CD8-positive, alpha-beta memory T cell (primary cell): ENCODE measurements at regions not wholly inside any gene's neighbourhood (a gene's known extent, or its start where the extent isn't known, plus 50 kb on each side); places are given as distances from the start of the nearest gene placed in this dataset.
"Not testable (repeated sequence)": the region's sequence is repeated elsewhere in the genome, so short reads cannot be mapped to it uniquely, and the experiment has no call there.

Experiments
- CTCF ChIA-PET: fragments of 350-600 bp; sonication (Branson Sonifier 250); formaldehyde crosslinking; loops from one replicate; lab custom pipeline; 2021; ENCODE audit warnings: antibody characterized with exemption; lab: Charles Lee
- POLR2A ChIA-PET: fragments of 350-600 bp; sonication (Branson Sonifier 250); formaldehyde crosslinking; loops from one replicate; lab custom pipeline; 2021; ENCODE audit warnings: antibody characterized with exemption; lab: Charles Lee
- DNase-seq, 5 donors: peaks; one replicate each; pipeline versions ENCODE4 v3.0.0 to v3.0.0-alpha.2; 2020 to 2022; ENCODE audit warnings: mixed read lengths in 1 of 5
- H3K27ac ChIP-seq: one replicate; pipeline ENCODE4 v1.7.0; 2013; ENCODE audit warnings: low read depth, mild to moderate bottlenecking, low read length, moderate library complexity
- H3K27me3 ChIP-seq: 2 replicates; pipeline ENCODE4 v1.7.0; 2013; ENCODE audit warnings: low read length, mild to moderate bottlenecking; ENCODE audit not compliant: insufficient read depth, poor library complexity, severe bottlenecking
- H3K36me3 ChIP-seq: 2 replicates; pipeline ENCODE4 v1.7.0; 2013; ENCODE audit warnings: mild to moderate bottlenecking, low read length, moderate library complexity; ENCODE audit not compliant: insufficient read depth
- H3K4me1 ChIP-seq: 2 replicates; pipeline ENCODE4 v1.7.0; 2013; ENCODE audit warnings: mild to moderate bottlenecking, low read length, moderate library complexity; ENCODE audit not compliant: insufficient read depth
- H3K4me3 ChIP-seq: 2 replicates; pipeline ENCODE4 v1.7.0; 2013; ENCODE audit warnings: mild to moderate bottlenecking, low read length
- H3K9me3 ChIP-seq: 2 replicates; pipeline ENCODE4 v1.7.0; 2013; ENCODE audit warnings: mild to moderate bottlenecking, low read length
- H3K27ac Mint-ChIP-seq, 8 donors: one replicate each; pipeline ENCODE4 v1.8.0; 2020 to 2021; ENCODE audit warnings: mixed read lengths in 8 of 8, mild to moderate bottlenecking in 6 of 8, inconsistent platforms in 3 of 8, moderate library complexity in 3 of 8
- H3K27me3 Mint-ChIP-seq, 2 donors: one replicate each; pipeline ENCODE4 v1.8.0; 2020 to 2021; ENCODE audit warnings: mixed read lengths in 2 of 2, mild to moderate bottlenecking in 1 of 2, moderate library complexity in 1 of 2
- H3K36me3 Mint-ChIP-seq, 3 donors: one replicate each; pipeline ENCODE4 v1.8.0; 2020 to 2021; ENCODE audit warnings: mixed read lengths in 3 of 3, inconsistent platforms in 1 of 3, mild to moderate bottlenecking in 1 of 3
- H3K4me1 Mint-ChIP-seq, 3 donors: one replicate each; pipeline ENCODE4 v1.8.0; 2020 to 2021; ENCODE audit warnings: mixed read lengths in 3 of 3, inconsistent platforms in 1 of 3, mild to moderate bottlenecking in 1 of 3
- H3K4me3 Mint-ChIP-seq, 7 donors: one replicate each; pipeline ENCODE4 v1.8.0; 2020 to 2021; ENCODE audit warnings: mixed read lengths in 7 of 7, mild to moderate bottlenecking in 6 of 7, moderate library complexity in 4 of 7, inconsistent platforms in 2 of 7
- H3K9me3 Mint-ChIP-seq, 5 donors: one replicate each; pipeline ENCODE4 v1.8.0; 2020 to 2022; ENCODE audit warnings: mixed read lengths in 5 of 5, mild to moderate bottlenecking in 3 of 5, moderate library complexity in 2 of 5, inconsistent platforms in 1 of 5

DNA sequence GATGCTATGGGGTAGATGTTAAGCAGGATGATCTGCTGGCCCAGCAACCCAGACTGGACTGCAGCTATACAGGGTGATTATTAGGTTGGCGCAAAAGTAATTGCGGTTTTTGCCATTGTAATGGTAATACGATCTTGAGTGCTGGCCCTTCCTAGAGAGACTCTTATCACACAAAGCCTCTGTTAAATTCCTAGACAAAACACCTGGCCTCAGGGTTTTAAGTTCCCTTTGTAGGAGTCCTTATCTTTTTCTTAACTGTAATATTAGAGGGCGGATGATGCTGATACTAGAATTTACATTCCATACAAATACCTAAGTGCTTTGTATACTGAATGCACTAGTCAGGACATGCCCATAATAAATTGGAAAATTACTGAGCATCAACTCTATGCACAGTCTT lies 222.2 kb downstream of the NDUFS4 start:
- H3K27ac Mint-ChIP-seq = no peak overlapping the region
- no peaks in the 10 kb centered on the region for H3K9me3 Mint-ChIP-seq
- H3K9me3 ChIP-seq = no peaks in the 10 kb centered on the region
- H3K27me3 ChIP-seq = no peaks in the 10 kb centered on the region
- POLR2A ChIA-PET = no interaction called here
- H3K27me3 Mint-ChIP-seq = peaks cover 7 to 8% of the 10 kb centered on the region in 2 donors
- no peak for DNase-seq
- no peaks in the 10 kb centered on the region for H3K4me1 Mint-ChIP-seq
- H3K4me3 Mint-ChIP-seq = no peak overlapping the region
- H3K36me3 Mint-ChIP-seq = no peaks in the 10 kb centered on the region
- CTCF ChIA-PET = no interaction called here
- no peak overlapping the region for H3K4me3 ChIP-seq
- H3K27ac ChIP-seq = no peak overlapping the region
- H3K4me1 ChIP-seq = no peaks in the 10 kb centered on the region
- no peaks in the 10 kb centered on the region for H3K36me3 ChIP-seq

DNA sequence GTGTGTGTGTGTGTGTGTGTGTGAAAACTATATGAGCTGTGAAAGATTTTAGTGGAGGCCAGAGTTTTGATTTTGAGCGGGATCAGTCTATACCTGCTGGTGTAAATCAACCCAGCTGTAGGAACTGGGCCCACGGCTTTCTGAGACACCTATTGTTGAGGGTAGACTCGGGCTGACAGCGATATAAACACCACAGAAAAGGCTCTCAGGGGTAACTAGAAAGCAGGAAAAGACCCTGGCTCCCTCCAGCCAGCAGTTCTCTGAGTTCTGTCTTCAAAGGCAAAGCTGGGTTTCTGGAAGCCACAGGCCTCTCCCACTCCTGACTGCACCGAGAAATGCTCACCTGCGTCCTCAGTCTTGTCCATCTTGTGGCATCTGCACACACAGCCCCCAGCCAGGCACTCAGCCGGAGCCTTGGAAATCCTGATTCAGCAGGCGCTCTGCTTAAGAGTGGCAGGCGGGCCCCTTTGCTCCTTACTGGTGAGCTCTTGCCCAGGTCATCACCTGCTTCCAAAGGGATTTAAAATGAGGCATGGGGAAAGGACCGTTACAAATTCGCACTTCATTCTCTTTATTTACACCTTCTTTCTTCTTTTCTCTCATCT lies 223.3 kb downstream of the NDUFS4 start:
- H3K4me3 Mint-ChIP-seq = no peak overlapping the region
- Histone ChIP-seq H3K4me3 (no peak overlapping the region), H3K4me1 (no peaks in the 10 kb centered on the region), H3K36me3 (no peaks in the 10 kb centered on the region), H3K27me3 (no peaks in the 10 kb centered on the region), H3K9me3 (no peaks in the 10 kb centered on the region), H3K27ac (no peak overlapping the region)
- H3K9me3 Mint-ChIP-seq = peaks cover 0 to 4% (median 2%) of the 10 kb centered on the region in 5 donors
- ChIA-PET CTCF (no interaction called here), POLR2A (no interaction called here)
- no peaks in the 10 kb centered on the region for H3K4me1 Mint-ChIP-seq
- DNase-seq = no peak
- H3K27me3 Mint-ChIP-seq = peaks cover 7 to 8% of the 10 kb centered on the region in 2 donors
- no peak overlapping the region for H3K27ac Mint-ChIP-seq
- H3K36me3 Mint-ChIP-seq = no peaks in the 10 kb centered on the region

DNA sequence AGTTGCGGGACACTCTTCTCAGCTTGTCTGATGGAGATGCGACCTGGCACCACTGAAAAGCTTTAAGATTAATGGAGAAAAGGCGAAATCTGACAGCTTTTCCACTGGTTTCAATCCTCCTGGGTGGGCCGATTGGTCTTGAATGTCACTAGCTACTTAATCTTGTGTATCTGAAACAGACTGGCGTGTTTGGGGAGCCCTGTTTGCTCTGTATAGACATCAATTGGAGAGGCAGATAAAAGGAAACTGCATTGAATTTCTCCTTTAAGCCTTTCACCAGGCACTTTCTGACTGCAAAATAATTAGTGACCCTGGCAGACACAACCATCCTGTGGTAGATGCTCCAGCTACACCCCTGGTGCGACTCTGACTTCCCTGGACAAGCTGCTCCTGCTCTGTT lies 224.2 kb downstream of the NDUFS4 start:
- H3K27me3 ChIP-seq = no peaks in the 10 kb centered on the region
- H3K36me3 ChIP-seq = no peaks in the 10 kb centered on the region
- ChIA-PET POLR2A (no interaction called here), CTCF (no interaction called here)
- H3K4me3 ChIP-seq = no peak overlapping the region
- H3K4me1 ChIP-seq = no peaks in the 10 kb centered on the region
- H3K9me3 ChIP-seq = no peaks in the 10 kb centered on the region
- Mint-ChIP-seq H3K27me3 (peaks cover 7 to 8% of the 10 kb centered on the region in 2 donors), H3K27ac (no peak overlapping the region), H3K4me1 (no peaks in the 10 kb centered on the region), H3K4me3 (no peak overlapping the region), H3K36me3 (no peaks in the 10 kb centered on the region), H3K9me3 (peaks cover 0 to 4% (median 2%) of the 10 kb centered on the region in 5 donors)
- DNase-seq = no peak
- no peak overlapping the region for H3K27ac ChIP-seq

DNA sequence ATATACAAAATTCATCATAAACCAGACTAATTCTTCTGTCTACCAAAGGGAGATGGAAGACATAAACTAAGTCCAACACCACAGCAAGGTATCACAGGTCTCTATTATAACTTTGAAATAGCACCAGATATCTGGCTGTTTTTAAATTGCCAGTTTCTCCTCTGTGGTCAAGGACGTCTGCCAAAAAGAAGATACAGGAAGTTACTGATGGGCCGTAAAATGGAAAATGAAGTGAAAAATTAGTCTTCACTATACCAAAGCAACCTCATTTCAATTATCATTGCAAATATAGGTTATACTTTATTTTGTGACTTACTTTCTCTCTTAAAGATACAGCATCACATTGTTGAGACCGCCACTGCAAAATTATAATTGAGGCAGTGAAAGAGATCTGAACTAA lies 225.5 kb downstream of the NDUFS4 start:
- H3K27ac ChIP-seq = no peak overlapping the region
- POLR2A ChIA-PET = no interaction called here
- H3K4me3 Mint-ChIP-seq = no peak overlapping the region
- H3K27me3 ChIP-seq = no peaks in the 10 kb centered on the region
- CTCF ChIA-PET = no interaction called here
- no peaks in the 10 kb centered on the region for H3K9me3 ChIP-seq
- peaks cover 8 to 10% of the 10 kb centered on the region in 2 donors for H3K27me3 Mint-ChIP-seq
- peaks cover 0 to 4% (median 2%) of the 10 kb centered on the region in 5 donors for H3K9me3 Mint-ChIP-seq
- no peaks in the 10 kb centered on the region for H3K4me1 Mint-ChIP-seq
- no peaks in the 10 kb centered on the region for H3K4me1 ChIP-seq
- no peaks in the 10 kb centered on the region for H3K36me3 Mint-ChIP-seq
- no peaks in the 10 kb centered on the region for H3K36me3 ChIP-seq
- no peak overlapping the region for H3K27ac Mint-ChIP-seq
- no peak for DNase-seq
- H3K4me3 ChIP-seq = no peak overlapping the region

DNA sequence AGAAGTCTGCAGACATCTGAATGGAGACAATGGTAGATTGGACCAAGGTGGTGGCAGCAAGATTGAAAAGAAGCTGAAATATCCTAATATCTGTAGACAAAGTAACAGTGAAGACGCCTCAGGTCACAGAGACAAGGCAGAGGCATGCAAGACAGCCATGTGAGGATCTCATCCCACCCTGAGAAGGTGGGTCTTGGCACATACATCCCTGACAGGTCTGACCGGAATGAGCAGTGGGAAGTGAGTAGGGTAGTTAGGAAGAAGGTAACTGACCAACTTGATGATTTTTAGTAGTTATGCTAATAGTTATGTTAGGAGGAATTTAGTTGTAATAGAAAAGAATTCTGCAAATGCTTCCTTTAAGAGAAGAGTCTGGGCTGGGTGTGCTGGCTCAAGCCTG lies 229.6 kb downstream of the NDUFS4 start:
- H3K9me3 ChIP-seq = no peaks in the 10 kb centered on the region
- H3K27ac ChIP-seq = no peak overlapping the region
- Mint-ChIP-seq H3K36me3 (no peaks in the 10 kb centered on the region), H3K9me3 (peaks cover 0 to 4% (median 2%) of the 10 kb centered on the region in 5 donors), H3K27me3 (peaks cover 8 to 12% of the 10 kb centered on the region in 2 donors), H3K4me1 (no peaks in the 10 kb centered on the region), H3K4me3 (no peak overlapping the region), H3K27ac (no peak overlapping the region)
- ChIA-PET CTCF (interaction anchor here (0.7 kb wide), 1 partner anchor 49 kb away, joined by 3 read pairs; no protein-coding TSS in a partner anchor), POLR2A (no interaction called here)
- H3K4me1 ChIP-seq = no peaks in the 10 kb centered on the region
- H3K27me3 ChIP-seq = no peaks in the 10 kb centered on the region
- no peak overlapping the region for H3K4me3 ChIP-seq
- DNase-seq = no peak
- no peaks in the 10 kb centered on the region for H3K36me3 ChIP-seq

DNA sequence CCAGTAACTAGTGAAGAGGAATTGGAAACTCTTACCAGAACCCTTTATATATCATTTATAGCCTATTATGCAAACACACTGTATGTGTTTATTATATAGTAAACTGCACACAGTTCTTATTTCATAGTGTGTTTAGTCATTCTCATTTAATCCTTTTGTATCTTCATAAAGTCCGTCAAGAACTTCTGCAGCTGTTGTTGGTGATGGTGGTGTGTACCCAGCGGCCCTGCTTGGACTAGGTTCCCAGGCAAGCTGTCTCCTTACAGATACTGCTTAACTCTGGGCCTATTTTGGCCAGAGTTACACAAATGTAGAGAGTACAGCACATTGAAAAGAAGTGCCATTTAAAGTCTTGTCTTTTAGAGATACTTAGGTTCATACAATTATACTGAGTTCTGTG lies 231.9 kb downstream of the NDUFS4 start:
- ChIA-PET CTCF (no interaction called here), POLR2A (no interaction called here)
- no peak overlapping the region for H3K4me3 ChIP-seq
- no peaks in the 10 kb centered on the region for H3K36me3 Mint-ChIP-seq
- no peak overlapping the region for H3K27ac Mint-ChIP-seq
- no peaks in the 10 kb centered on the region for H3K9me3 ChIP-seq
- H3K27me3 ChIP-seq = no peaks in the 10 kb centered on the region
- H3K36me3 ChIP-seq = no peaks in the 10 kb centered on the region
- H3K4me1 ChIP-seq = no peaks in the 10 kb centered on the region
- no peak overlapping the region for H3K27ac ChIP-seq
- no peaks in the 10 kb centered on the region for H3K4me1 Mint-ChIP-seq
- H3K4me3 Mint-ChIP-seq = no peak overlapping the region
- peaks cover 0 to 7% of the 10 kb centered on the region in 2 donors for H3K27me3 Mint-ChIP-seq
- no peak for DNase-seq
- peaks cover 0 to 4% (median 2%) of the 10 kb centered on the region in 5 donors for H3K9me3 Mint-ChIP-seq

DNA sequence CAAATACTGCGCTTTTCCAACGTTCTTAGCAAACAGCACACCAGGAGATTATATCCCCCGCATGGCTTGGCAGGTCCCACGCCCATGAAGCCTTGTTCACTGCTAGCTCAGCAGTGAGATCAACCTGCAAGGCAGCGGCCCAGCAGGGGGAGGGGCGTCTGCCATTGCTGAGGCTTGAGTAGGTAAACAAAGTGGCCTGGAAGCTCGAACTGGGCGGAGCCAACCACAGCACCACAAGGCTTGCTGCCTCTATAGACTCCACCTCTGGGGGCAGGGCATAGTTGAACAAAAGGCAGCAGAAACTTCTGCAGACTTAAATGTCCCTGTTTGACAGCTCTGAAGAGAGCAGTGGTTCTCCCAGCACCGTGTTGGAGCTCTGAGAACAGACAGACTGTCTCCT lies 239.2 kb downstream of the NDUFS4 start:
- H3K9me3 ChIP-seq, H3K36me3 Mint-ChIP-seq, H3K4me1 ChIP-seq, H3K36me3 ChIP-seq, H3K4me3 Mint-ChIP-seq, H3K4me1 Mint-ChIP-seq, H3K27ac ChIP-seq, H3K4me3 ChIP-seq, H3K27me3 Mint-ChIP-seq, DNase-seq, POLR2A ChIA-PET, H3K27ac Mint-ChIP-seq, H3K27me3 ChIP-seq, CTCF ChIA-PET: not testable (repeated sequence)
- H3K9me3 Mint-ChIP-seq = peaks cover 0 to 13% (median 7%) of the 10 kb centered on the region in 5 donors

DNA sequence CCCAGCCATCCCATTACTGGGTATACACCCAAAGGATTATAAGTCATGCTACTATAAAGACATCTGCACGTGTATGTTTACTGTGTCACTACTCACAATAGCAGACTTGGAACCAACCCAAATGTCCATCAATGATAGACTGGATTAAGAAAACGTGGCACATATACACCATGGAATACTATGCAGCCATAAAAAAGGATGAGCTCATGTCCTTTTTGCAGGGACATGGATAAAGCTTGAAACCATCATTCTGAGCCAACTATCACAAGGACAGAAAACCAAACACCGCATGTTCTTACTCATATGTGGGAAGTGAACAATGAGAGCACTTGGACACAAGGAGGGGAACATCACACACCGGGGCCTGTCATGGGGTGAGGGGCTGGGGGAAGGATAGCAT lies 248.0 kb downstream of the NDUFS4 start:
- H3K4me3 Mint-ChIP-seq, H3K4me3 ChIP-seq, H3K9me3 ChIP-seq, H3K27me3 ChIP-seq, H3K36me3 ChIP-seq, H3K27me3 Mint-ChIP-seq, CTCF ChIA-PET, POLR2A ChIA-PET, DNase-seq, H3K36me3 Mint-ChIP-seq, H3K4me1 Mint-ChIP-seq, H3K27ac ChIP-seq, H3K4me1 ChIP-seq, H3K27ac Mint-ChIP-seq: not testable (repeated sequence)
- peaks cover 0 to 11% (median 3%) of the 10 kb centered on the region in 5 donors for H3K9me3 Mint-ChIP-seq
